NCI-H1105 (cell line): ENCODE measurements at regions not wholly inside any gene's neighbourhood (a gene's known extent, or its start where the extent isn't known, plus 50 kb on each side); places are given as distances from the start of the nearest gene placed in this dataset.
"Not testable (repeated sequence)": the region's sequence is repeated elsewhere in the genome, so short reads cannot be mapped to it uniquely, and the experiment has no call there.

Experiments
- DNase-seq: peaks from one replicate; lab custom pipeline; 2025; lab: John Stamatoyannopoulos, UW

DNA sequence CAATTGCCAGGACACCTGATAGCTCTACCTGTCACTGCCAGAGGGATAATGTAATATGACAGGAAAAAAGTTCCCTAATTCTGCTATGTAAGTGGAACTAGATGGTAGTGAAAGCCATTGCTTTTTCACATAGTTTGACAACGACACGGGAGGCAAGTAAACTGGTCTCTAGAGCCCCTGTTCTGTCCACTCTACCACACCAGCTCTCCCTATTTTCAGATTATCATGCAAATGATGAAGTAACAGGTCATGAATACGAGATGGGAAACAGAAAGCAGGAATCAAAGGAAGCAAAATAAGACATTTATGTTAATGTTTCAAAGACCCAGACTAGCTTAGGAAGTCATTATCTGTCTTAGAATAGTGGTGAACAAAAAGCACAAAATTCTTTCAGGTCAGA lies 56.2 kb downstream of the TAF11L14 start:
- DNase-seq = no peak

DNA sequence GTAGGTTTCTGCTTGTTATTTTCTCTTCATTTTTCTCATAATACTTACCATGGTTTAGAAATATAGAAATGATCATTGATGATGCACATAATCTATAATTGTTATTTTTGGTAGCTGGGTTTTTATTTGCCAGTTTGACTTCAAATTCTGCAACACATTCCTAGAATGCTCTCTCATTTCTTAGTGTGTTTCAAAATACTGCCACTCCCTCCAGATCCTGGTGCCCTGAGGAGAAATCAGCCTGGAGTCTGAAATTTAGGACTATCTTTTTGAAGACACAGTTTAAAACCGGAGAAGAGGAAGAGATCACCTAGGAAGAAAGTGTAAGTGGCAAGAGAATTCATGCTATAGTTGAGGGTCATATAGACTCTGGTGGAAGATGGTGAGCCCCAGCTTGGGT lies 57.5 kb downstream of the TAF11L14 start:
- DNase-seq = no peak

DNA sequence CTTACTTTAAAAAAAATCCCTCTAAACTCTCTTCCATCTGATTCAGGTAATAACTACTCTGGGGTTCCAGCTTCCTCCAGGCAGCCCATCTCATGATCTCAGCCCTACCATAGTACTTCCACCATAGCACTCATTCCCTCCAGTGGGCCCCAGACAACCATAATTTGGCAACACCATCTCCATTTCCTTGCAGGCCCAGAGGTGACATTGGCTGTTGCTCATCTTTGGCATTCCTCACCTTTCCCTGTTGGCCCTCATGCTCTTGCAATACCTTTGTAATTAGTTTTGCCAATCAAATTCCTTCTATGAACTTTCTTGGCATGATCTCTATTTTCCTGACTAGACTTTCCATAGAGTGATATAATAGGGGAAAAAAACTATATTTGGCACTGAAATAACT lies 60.1 kb downstream of the TAF11L14 start:
- DNase-seq = no peak

DNA sequence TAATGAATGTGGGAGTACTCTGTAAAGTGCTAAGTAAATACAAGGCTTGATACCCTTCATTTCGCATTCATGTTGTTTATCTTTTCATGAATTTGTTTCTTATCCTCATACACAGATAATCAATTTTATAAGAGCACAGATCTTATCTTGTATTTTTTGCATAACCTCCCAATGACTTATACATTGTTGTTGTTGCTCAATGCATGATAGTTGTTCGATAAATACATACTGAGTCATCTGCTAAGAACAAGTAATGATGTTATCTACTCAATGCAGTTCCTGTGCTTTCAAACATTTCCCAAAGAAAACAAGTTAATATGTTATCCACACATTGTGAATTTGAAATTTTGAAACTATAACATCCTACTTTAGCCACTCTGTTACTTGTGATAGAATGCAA lies 60.7 kb downstream of the TAF11L14 start:
- no peak for DNase-seq

DNA sequence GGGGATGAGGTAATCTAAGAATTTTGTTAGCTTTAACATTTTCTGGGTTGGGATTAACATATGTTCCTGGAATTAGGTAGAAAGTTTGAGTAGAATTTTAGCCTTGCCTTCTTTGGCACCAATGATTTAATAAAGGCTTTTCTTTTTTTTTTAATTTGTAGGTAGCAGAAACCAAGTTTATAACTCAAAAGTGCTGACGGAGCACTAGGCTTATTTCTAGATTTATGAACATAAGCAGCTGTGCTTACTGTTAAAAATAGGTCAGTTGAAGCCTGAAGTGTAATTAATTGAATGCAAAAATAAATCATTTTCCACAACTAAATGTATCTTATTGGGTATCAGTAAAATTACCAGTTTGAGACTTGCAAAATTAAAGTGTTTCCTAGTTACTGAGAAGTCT lies 62.4 kb downstream of the TAF11L14 start:
- no peak for DNase-seq

DNA sequence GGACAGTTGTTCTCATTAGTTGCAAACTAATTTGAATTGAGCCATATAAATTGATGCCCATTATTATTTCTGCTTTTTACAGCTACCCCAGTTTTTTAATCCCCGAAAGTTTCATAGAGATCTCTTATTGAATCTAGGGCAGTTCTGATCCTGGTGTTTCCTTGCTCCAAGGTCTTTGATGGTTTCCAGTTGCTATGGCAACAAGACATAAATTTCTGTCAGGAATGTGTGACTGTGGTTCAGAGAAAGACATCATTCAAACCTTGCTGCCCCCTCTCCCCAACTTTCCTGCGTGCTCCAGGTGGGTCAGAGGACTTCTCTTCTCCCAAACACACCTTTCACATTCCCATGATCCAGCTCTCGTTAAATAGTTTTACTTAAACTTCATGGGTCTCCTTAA lies 63.4 kb downstream of the TAF11L14 start:
- DNase-seq = no peak

DNA sequence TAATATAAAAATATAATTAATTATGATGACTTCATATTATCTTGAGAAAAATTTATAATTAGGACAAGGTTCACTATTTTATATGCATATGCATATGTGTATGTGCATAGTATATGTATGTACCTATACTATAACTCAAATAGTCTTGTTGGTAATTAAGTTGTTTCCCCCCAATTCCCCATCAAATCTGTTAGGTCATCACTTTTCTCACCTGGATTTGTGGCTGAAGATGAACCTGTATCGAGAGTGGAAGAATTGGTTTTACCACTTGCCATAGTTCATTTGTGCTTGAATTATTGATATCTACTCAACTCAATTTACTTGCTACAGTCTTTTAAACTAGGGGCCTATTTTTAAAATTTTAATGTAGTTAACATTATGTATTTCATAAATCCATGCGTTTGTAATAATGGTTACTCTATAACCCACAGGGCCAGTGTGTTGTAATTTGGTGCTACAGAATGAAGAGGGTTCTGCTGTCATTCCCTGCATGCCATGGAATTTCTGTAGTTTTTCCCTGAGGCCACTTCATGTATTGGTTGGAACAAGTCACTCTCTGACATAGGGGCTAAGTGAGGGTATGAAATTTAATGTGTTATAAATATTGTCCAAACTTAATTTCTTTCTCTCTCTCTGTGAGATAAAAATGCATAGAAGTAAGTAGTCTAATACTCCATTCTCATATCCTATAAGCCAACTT lies 74.9 kb downstream of the TAF11L14 start:
- DNase-seq = no peak

DNA sequence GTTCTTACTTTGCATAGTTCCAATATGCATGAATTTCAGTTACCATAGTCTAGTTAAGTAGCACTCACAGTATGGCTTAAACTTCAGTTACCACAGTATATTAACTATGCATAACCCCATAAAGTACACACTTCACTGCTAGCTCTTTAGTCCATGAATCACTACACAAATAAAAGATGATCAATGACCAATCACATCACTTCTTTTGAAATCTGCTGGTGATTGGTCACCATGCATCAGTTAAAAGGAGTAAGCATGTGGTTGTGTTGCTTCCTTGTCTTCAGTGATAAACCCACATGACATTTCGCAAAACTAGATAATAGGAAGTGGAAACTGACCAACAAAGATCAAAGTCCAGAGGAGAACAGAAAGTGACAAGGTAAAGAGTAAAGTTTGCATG lies 79.0 kb downstream of the TAF11L14 start:
- DNase-seq = no peak

DNA sequence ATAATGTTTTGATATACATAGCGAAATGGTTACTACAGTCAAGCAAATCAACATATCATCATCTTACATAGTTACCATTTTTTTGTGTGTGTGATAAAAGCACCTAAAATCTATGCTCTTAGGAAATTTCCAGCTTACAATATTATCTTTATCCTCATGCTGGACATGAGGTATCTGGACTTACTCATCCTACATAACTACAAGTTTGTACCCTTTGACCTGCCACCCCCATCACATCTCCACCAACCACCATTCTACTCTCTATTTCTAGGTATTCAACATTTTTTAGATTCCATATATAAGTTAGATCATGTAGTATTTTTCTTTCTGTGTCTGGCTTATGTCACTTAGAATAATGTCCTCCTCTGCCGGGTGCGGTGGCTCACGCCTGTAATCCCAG lies 79.9 kb downstream of the TAF11L14 start:
- DNase-seq = no peak

DNA sequence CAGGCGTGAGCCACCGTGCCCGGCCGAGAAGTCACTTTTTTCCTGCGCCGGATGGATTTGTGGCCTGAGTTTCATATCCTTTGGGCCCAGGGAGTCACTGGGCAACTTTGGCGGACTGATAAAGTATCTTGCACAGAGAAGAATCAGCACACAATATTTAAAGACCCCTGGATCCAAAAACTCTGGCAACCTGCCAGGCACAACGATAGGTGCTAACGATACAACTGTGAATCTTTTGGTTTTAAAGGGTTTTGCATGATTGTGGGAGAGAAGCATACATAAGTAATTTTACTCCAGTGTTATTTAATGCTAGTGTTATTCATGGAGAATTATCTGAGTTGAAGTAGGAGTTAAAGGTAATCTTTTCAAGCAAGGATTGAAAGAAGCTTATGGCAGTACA lies 85.3 kb downstream of the TAF11L14 start:
- no peak for DNase-seq

DNA sequence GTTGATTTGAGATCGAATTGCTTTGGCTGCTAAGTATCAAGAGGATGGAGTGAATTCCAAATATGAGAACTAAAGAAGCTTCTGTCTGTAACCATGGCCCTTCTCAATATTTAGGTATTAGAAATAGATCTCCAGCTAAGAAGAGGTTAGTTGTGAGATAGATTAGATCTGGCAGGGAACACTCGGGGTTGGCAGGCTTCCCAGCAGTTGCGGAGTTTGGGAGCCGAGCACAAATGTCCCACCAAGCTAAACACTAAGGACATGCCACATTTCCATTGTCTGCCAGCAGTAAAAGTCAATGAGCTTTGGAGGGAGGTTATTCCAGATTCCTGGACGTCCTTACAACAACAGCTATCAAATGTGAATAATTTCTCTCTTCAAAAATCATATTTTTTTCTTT lies 85.8 kb downstream of the TAF11L14 start:
- DNase-seq = no peak

DNA sequence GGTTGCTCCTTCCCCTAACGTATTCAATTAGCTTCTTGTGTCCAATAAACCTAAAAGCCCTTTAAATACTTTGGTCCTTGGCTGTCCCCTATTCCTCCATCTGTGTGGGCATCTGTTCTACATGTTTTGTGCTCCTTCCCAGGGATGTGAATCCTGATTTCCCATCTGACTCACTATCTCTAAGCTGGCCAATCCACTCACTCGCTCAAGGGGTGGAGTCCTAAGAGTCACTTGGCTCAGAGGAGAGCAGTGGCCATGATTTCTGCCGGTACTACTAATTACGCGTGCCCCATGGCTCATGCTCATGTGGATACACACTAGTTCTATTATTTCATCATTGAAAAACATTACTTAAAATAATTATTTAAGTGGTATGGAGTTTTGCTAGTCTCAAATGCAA lies 89.6 kb downstream of the TAF11L14 start:
- no peak for DNase-seq

DNA sequence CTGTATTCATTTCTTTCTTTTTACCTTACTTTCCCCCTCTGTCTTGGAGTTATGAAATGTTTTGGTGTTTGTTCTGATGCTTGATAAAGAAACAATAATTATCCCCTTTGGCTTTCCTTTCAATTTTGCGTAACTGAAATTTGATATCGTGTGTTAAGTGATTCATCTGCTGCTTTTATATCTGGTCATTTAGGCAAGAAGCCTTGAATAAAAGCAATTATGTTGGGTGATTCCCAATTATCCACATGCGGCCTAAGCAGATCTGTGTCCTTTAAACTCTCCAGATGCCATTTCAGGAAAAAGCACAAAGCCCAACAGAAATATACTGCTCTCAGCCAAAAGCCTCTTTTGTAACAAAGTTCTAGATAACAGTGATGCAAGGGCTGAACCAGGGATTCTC lies 92.8 kb downstream of the TAF11L14 start:
- DNase-seq = no peak

DNA sequence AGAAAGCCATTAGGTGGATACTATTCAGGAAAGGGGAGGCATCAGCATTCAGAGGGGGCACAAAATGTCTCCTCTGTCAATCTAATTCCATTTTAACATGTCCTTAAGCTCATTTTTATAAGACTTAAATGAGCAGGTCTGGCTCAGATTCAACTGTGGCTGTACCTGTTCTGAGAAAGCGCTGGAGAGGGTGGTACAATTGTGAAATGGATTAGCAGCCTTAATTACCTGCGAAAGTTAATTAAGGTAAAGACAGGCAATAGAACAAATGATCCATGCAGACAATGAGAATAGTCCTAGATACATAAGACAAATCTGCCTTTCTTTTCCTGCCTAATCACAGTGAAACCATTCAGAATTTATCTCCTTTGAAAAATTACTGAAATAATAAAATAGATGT lies 96.2 kb downstream of the TAF11L14 start:
- no peak for DNase-seq

DNA sequence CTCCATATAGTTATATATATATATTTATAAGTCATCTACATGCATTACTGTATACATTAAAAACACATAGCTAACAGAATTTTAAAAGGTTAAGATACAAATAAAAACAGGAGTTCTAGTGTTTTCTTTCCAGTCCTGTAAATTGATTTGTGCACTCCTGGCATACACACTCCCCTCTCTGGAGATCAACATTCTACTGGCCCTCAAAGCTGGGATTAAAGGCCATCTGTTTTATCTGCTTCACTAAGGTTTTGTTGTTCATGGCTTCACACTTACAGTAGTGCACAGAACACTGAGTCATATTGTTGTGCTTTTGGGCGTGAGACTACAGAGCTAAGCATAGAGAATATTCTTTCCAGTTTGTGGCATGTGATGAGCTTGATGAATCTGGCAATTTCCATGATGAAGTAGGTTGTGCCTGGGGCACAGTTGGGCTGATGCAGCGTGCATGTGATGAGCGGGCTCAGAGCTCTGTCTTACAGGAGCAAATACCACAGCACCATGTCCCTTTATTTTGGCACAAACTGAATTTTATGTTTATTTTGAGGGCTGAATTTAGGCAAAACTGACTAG lies 98.2 kb downstream of the TAF11L14 start:
- no peak for DNase-seq

DNA sequence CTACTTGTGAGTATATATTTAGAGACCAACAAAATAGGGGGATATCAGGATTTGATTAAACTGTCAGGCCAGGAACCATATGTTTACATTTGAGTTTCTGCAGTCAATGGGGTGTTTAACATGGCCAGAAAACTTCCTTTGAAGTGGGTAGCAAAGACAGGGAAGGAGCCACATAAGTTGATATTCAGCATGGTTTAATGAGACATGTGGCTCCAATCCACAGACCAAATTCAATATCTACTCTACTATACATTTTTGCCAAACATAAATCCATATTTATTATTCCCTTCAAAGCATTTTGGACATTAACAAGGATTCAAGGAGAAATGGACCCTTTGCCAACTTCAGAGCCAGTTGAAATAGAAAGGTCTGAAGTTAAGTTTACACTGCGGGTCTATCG lies 99.8 kb downstream of the TAF11L14 start:
- no peak for DNase-seq

DNA sequence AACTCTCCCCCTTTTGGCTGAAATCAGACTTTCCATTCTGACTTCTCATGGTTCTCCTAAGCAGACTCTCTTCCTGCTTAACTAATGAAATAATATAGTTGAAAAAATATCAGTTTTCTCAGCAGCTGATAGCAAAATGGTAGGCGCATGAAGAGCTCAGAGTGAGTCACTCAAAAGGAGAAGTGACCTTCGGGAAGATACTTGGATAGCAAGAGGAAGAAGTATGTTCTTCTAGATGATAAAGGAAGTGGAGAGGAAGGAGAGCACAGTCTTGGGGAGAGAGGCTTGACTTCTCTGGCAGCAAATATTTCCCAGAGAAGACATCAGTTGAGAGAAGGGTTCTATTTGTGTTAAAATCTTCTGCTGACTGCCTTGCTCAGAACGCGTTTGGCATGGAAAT lies 101.5 kb downstream of the TAF11L14 start:
- DNase-seq = no peak

DNA sequence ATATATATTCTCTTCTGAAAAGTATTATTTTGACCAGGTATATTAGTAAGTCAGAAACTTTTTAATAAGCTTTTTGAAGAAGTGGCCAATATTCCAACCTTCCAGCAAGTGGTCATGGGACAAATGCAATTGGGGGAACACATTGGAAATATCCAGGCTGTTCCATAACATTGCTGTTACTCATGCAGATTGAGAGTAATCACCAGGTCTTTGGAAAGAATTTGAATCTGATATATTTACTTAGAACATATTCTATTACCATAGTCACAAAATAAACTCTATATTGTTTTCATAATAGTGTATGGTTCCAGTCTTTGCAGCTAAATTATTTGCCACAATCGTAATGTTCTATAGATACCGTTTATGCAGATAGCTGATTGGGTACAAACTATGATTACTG lies 102.8 kb downstream of the TAF11L14 start:
- DNase-seq = no peak

DNA sequence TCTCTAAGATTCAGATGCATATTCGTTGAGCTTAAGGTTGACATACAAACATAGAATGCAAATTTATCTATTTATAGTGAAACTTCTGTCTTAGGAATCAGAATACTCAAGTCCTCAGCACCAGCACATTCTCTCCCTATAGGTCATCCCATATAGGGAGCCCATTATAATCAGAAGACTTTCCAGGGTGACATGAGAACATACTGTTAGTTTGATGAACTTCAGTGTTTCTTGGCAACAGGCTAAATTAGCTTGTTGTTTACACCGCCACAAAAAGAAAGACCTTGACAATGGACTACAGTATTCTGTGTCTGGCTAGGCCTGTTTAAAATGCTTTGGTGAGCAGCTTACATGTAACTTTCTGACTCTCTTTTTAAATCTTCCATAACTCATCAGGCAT lies 104.2 kb downstream of the TAF11L14 start:
- DNase-seq = no peak

DNA sequence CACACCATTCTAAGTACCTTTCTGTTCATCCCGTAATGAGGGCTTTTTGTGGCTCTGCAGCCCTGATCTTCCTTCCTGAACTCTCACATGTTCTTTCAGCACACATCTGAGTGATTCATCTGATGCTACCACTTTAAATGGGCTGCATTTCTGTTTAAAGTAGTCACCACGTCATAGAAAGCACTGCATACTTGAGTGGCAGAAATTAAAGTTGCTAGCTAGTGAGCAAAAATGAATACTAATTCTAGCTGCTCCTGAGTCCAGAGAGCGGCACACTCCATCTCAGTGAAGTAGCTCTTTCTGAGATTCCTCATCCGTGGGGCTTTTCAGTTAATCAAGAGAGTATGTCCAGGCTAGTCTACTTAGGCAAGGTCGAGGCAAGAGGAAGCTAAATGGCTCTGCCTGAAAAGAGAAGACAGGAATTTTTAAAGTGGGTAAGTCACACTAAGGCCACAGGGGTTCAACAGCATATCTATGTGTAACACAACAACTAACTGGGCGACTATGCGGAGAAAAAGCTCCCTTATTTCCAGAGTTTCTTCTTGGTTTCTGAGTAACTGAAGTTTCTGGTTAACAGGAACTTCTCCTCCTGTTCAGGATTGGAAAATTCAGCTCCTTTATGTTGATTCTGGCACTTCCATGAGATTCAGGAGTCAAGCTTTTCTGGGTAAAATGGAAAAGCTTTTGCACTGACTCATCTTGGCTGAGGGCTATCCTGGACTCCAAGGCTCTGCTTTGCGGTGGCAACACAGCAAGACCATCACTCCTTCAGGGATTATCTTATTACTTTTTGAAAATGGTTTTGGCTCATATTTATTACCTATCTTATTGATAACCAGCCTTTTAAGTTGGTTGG lies 109.5 kb downstream of the TAF11L14 start:
- DNase-seq = no peak

DNA sequence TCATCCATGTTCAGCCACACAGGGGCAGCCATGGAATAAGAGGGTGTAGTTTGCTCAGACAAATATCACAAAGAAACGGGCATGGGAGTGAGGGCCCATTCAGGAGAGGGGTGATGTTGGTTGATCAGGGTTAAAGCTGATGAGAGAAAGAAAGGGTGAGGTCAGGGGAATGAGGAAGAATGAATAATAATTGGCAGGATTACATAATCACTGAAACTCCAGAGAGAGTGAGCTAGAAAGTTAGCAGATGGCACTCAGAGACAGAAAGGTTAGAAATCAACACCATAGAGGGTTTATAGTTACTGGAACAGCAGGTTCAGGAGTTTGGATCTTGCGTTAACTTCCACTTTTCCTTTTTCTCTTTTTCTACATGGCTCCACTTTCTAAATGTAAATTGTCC lies 113.9 kb downstream of the TAF11L14 start:
- no peak for DNase-seq

DNA sequence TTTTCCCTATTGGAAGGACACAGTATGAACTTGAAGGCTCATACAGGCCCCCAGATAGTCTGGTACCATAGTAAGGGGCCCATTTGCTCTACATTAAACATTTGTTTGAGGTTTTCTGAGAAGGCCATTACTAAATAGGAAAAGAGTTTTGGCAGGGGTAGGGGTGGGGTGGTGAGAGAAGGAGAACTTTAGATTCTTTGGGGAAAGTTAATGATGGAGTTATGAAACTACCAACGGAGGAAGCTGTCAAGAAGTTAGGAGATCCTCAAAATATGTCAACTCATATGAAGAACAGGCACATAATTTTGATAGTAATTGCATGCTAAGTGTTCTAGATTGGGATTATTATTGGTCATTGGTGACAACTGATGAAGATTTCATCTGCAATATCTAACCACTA lies 114.7 kb downstream of the TAF11L14 start:
- DNase-seq = no peak

DNA sequence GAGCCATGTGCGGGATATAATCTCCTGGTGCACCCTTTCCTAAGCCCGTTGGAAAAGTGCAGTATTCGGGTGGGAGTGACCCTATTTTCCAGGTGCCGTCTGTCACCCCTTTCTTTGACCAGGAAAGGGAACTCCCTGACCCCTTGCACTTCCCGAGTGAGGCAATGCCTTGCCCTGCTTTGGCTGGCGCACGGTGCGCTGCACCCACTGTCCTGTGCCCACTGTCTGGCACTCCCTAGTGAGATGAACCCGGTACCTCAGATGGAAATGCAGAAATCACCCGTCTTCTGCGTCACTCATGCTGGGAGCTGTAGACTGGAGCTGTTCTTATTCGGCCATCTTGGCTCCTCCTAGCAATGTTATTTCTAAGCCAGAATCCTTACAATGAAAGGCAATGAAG lies 121.1 kb downstream of the TAF11L14 start:
- DNase-seq = not testable (repeated sequence)
